HL-60 (cell line): ENCODE measurements at regions not wholly inside any gene's neighbourhood (a gene's known extent, or its start where the extent isn't known, plus 50 kb on each side); places are given as distances from the start of the nearest gene placed in this dataset.

Experiments used
- CTCF ChIP-seq: IDR thresholded peaks from one replicate; pipeline ENCODE4 v1.5.1; 2011; ENCODE audit warnings: low read length, control low read depth, inconsistent platforms; ENCODE audit not compliant: insufficient read depth
- REST ChIP-seq: IDR thresholded peaks from 2 replicates; pipeline ENCODE4 v1.6.1; 2012; ENCODE audit warnings: low read depth; ENCODE audit not compliant: insufficient replicate concordance

- TF ChIP-seq CTCF (no peak), REST (no peak)
These were observed 403.7 kb upstream of the TMTC1 start for GRCh38 chr12:30187426-30187825.
